ENCODE measurements at regions not wholly inside any gene's neighbourhood (a gene's known extent, or its start where the extent isn't known, plus 50 kb on each side); places are given as distances from the start of the nearest gene placed in this dataset.

DNA sequence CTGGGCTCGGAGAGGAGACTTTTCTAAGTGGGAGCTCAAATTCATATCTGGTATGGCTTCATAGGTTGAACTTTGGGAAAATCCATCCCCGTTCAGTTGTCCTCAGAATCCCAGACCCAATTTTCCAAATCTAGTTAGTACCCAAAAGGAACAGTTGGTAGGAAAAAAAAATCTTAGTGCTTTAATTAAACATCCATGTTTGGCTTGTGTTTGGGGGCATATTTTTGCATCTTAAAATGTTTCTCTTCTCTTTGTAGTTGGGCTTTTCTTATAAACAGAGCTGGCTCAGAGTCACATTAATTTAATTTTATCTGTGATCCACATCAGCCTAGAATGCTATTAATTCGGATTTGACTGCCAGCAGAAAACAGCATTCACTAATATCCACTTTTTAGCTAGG, 165.9 kb downstream of the BUB3 start:
- TF ChIP-seq, protein P1, sequence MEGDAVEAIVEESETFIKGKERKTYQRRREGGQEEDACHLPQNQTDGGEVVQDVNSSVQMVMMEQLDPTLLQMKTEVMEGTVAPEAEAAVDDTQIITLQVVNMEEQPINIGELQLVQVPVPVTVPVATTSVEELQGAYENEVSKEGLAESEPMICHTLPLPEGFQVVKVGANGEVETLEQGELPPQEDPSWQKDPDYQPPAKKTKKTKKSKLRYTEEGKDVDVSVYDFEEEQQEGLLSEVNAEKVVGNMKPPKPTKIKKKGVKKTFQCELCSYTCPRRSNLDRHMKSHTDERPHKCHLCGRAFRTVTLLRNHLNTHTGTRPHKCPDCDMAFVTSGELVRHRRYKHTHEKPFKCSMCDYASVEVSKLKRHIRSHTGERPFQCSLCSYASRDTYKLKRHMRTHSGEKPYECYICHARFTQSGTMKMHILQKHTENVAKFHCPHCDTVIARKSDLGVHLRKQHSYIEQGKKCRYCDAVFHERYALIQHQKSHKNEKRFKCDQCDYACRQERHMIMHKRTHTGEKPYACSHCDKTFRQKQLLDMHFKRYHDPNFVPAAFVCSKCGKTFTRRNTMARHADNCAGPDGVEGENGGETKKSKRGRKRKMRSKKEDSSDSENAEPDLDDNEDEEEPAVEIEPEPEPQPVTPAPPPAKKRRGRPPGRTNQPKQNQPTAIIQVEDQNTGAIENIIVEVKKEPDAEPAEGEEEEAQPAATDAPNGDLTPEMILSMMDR (IDR thresholded peaks at IDR 0.05), result no peak
- TF ChIP-seq POLR2A (IDR thresholded peaks at IDR 0.05), result no peak
- Histone ChIP-seq H3K27me3 (no peaks in the 10 kb centered on the region), H3K4me3 (no peak overlapping the region), H3K36me3 (no peaks in the 10 kb centered on the region), H3K9me3 (no peaks in the 10 kb centered on the region), H3K27ac (no peak overlapping the region), H3K4me1 (peaks cover 0 to 6% (median 0%) of the 10 kb centered on the region in 3 donors)
- DNase-seq, result no peak
- WGBS, 2 donors, result 50 to 51% methylated on average over 3 of the region's 3 CpGs
- intact Hi-C loops (cut with DNase I), result no loop called here

DNA sequence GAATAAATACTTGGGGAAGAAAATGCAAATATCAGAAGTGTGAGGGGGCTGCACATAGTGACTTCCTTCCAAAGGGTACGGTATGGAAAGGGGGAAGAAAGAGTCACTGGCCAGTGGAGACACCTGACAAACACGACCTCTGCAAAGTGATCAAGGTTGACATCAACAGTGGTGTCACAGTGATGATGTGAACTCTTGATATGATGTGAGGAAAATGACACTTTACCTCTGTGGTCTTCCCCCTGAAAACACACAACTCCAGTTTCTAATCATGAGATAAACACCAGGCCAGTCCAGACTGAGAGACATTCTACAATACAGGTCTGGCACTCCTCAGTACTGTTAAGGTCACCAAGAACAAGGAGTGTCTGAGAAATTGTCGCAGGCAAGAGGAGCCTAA, 169.7 kb downstream of the BUB3 start:
- no peak overlapping the region for H3K27ac ChIP-seq
- TF ChIP-seq, protein P1 (IDR thresholded peaks at IDR 0.05), result no peak
- TF ChIP-seq POLR2A (IDR thresholded peaks at IDR 0.05), result no peak
- H3K36me3 ChIP-seq, result no peaks in the 10 kb centered on the region
- no peaks in the 10 kb centered on the region for H3K4me1 ChIP-seq
- no peak for DNase-seq
- WGBS, 2 donors, result 76 to 85% methylated on average over 3 of the region's 3 CpGs
- H3K4me3 ChIP-seq, result no peak overlapping the region
- no peaks in the 10 kb centered on the region for H3K27me3 ChIP-seq
- intact Hi-C loops (cut with DNase I), result no loop called here
- H3K9me3 ChIP-seq, result no peaks in the 10 kb centered on the region

DNA sequence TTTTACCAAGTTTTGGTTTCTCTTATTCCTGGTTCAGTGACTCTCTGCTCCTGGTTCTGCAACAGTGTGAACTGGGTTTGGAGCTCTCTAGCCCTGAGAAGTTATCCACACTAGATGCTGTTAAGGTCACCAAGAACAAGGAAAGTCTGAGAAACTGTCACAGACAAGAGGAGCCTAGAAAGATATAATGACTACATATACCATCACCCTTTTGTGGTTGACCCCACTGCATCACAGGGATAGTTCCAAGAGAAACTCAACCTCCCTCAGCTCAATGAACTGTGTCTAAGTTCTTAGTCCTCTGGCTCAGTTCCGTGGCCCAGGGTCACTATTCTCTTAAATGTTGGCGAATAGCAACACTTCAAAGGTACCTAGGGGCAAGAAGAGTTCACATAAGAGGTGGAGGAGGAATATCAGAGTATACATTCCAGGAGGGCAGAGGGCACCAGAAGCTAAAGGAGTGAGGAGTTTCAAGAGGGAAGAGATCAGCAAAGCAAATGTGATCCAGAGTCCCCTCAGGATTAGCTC, 171.5 kb downstream of the BUB3 start:
- Histone ChIP-seq H3K4me3 (no peak overlapping the region), H3K9me3 (no peaks in the 10 kb centered on the region), H3K27ac (no peak overlapping the region), H3K36me3 (no peaks in the 10 kb centered on the region), H3K27me3 (no peaks in the 10 kb centered on the region), H3K4me1 (no peaks in the 10 kb centered on the region)
- 50 to 65% methylated on average over 2 of the region's 2 CpGs for WGBS, 2 donors
- intact Hi-C loops (cut with DNase I), result no loop called here
- DNase-seq, result no peak
- TF ChIP-seq, protein P1 (IDR thresholded peaks at IDR 0.05), result no peak
- no peak for TF ChIP-seq POLR2A (IDR thresholded peaks at IDR 0.05)

DNA sequence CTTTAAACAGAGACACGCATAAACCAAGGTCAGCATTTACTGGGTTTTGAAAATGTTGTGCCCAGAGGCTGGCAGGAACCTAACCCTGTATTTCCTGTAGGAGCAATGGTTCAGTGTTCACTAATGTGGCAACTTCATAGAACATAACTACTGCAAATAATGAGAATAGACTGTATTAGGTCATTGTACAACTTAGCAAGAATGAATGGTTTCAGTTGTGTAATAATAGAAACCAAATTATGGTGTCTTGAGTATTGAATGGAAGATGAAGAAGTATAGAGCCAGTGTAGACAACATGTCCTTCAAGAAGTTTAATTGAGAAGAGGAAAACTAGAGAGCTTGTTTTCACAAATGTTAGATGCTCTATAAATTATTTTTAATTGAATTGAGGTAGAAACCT, 172.5 kb downstream of the BUB3 start:
- Histone ChIP-seq H3K9me3 (no peaks in the 10 kb centered on the region), H3K36me3 (no peaks in the 10 kb centered on the region), H3K27ac (no peak overlapping the region), H3K27me3 (no peaks in the 10 kb centered on the region), H3K4me3 (no peak overlapping the region), H3K4me1 (no peaks in the 10 kb centered on the region)
- intact Hi-C loops (cut with DNase I), result no loop called here
- 93 to 94% methylated on average over 1 of the region's 1 CpG for WGBS, 2 donors
- TF ChIP-seq POLR2A (IDR thresholded peaks at IDR 0.05), result no peak
- TF ChIP-seq, protein P1 (IDR thresholded peaks at IDR 0.05), result no peak
- DNase-seq, result no peak

DNA sequence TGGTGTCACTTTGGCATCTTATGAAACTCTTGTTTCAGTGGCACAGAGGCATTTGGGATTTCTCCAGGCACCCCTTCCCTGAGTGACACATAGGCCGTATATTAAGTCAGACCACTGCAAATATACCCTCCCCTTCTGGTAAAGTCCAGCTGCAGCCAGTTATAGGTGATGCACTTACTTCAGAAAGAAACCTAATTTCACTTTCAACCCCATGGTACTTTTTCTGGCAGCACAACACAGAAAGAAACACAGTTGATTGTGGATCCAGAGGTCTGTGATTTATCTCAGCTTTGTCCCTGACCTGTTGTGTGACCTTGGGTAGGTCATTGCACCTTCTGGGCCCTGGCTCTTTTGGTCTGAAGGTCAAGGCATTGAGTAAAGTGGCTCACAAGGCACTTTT, 173.2 kb downstream of the BUB3 start:
- H3K4me3 ChIP-seq, result no peak overlapping the region
- H3K27ac ChIP-seq, result no peak overlapping the region
- intact Hi-C loops (cut with DNase I), result no loop called here
- H3K4me1 ChIP-seq, result no peaks in the 10 kb centered on the region
- no peaks in the 10 kb centered on the region for H3K27me3 ChIP-seq
- WGBS, 2 donors, result 64 to 92% methylated on average over 1 of the region's 1 CpG
- TF ChIP-seq, protein P1 (IDR thresholded peaks at IDR 0.05), result no peak
- no peak for TF ChIP-seq POLR2A (IDR thresholded peaks at IDR 0.05)
- no peak for DNase-seq
- no peaks in the 10 kb centered on the region for H3K9me3 ChIP-seq
- H3K36me3 ChIP-seq, result no peaks in the 10 kb centered on the region

Data from esophagus squamous epithelium (tissue), 5 donors.